ENCODE measurements at regions not wholly inside any gene's neighbourhood (a gene's known extent, or its start where the extent isn't known, plus 50 kb on each side); places are given as distances from the start of the nearest gene placed in this dataset.

GRCh38 chr22:48535868-48536540, 1291.7 kb downstream of the BRD1 start:
- TF ChIP-seq CTCF (conservative IDR thresholded peaks at IDR 0.05; ENCODE audit: low read depth, low read length) (no peak), EZH2 (IDR thresholded peaks at IDR 0.05; ENCODE audit: low read length, unreplicated experiment) (no peak)

Measured in PC-3 (cell line).